AG04450 (cell line): ENCODE measurements at regions not wholly inside any gene's neighbourhood (a gene's known extent, or its start where the extent isn't known, plus 50 kb on each side); places are given as distances from the start of the nearest gene placed in this dataset.
"Not testable (repeated sequence)": the region's sequence is repeated elsewhere in the genome, so short reads cannot be mapped to it uniquely, and the experiment has no call there.

Experiments used
- CTCF ChIA-PET: fragments of 300-600, 350-600 bp; formaldehyde crosslinking; extraction: SDS; loops from one replicate; lab custom pipeline; 2022; ENCODE audit warnings: antibody characterized with exemption, inconsistent platforms; lab: Charles Lee
- POLR2A ChIA-PET: fragments of 350-600 bp; formaldehyde crosslinking; extraction: SDS; loops from one replicate; lab custom pipeline; 2021; ENCODE audit warnings: antibody characterized with exemption, inconsistent platforms; lab: Yijun Ruan, JAX
- DNase-seq: peaks from one replicate; pipeline ENCODE4 v3.0.0-alpha.2; 2011; ENCODE audit warnings: low read depth, low spot score
- H3K27ac ChIP-seq: one replicate; pipeline ENCODE4 v1.5.1; 2012; ENCODE audit warnings: low read depth, low read length, control low read depth
- H3K27me3 ChIP-seq: one replicate; pipeline ENCODE4 v1.6.0; 2012; ENCODE audit warnings: low read length; ENCODE audit not compliant: control insufficient read depth, insufficient read depth
- H3K4me3 ChIP-seq: 2 replicates; pipeline ENCODE4 v1.5.1; 2011; ENCODE audit warnings: mild to moderate bottlenecking, low read depth, low read length, control low read depth
- H3K9me3 ChIP-seq: 2 replicates; pipeline ENCODE4 v1.5.1; 2012; ENCODE audit warnings: low read length; ENCODE audit not compliant: control insufficient read depth, insufficient read depth
- CTCF ChIP-seq: IDR thresholded peaks from 2 replicates; pipeline ENCODE4 v1.5.1; 2011; ENCODE audit warnings: low read depth, low read length, control low read depth, inconsistent platforms

- H3K4me3 ChIP-seq, result no peak overlapping the region
- H3K27ac ChIP-seq, result no peak overlapping the region
- TF ChIP-seq CTCF, result no peak
- H3K9me3 ChIP-seq, result peaks cover 9% of the 10 kb centered on the region; the same call in 1 of the 2 replicates
- no peaks in the 10 kb centered on the region for H3K27me3 ChIP-seq
- DNase-seq, result no peak
- ChIA-PET POLR2A (no interaction called here), CTCF (no interaction called here)
These were observed 728.8 kb downstream of the TENT5A start for GRCh38 chr6:81023709-81024108.

DNA sequence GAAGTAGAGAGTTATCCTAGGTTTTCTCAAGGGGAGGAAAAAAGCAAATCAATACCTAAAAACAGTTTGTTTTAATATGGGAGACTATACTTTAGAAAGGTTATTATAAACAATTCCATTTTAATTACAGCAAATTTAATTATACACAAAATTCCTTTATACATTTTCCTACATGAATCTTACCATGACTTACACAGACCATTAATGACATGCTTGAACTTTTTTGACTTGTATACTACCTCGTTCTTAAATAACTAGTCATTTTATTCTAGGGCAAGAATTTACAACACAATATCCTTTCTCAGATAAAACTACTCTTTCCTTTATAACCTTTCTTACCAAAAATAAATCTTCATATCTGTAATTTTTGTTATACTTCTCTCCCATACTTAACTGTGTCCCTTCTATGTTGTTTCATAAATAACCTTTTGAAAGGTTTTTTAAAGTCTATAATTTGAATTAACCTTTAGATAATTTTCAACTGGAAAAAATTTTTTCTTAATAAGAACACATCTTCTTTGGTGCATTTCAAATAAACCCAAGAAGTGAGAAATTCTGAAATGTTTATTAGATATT lies 729.4 kb downstream of the TENT5A start:
- Histone ChIP-seq H3K27ac (no peak overlapping the region), H3K27me3 (no peaks in the 10 kb centered on the region), H3K4me3 (no peak overlapping the region), H3K9me3 (peaks cover 9% of the 10 kb centered on the region; the same call in 1 of the 2 replicates)
- ChIA-PET CTCF (no interaction called here), POLR2A (no interaction called here)
- TF ChIP-seq CTCF, result no peak
- no peak for DNase-seq

GRCh38 chr6:81017586-81017985 lies 734.9 kb downstream of the TENT5A start:
- H3K9me3 ChIP-seq, DNase-seq, CTCF ChIA-PET, H3K27me3 ChIP-seq, H3K4me3 ChIP-seq, POLR2A ChIA-PET, H3K27ac ChIP-seq: not testable (repeated sequence)

DNA sequence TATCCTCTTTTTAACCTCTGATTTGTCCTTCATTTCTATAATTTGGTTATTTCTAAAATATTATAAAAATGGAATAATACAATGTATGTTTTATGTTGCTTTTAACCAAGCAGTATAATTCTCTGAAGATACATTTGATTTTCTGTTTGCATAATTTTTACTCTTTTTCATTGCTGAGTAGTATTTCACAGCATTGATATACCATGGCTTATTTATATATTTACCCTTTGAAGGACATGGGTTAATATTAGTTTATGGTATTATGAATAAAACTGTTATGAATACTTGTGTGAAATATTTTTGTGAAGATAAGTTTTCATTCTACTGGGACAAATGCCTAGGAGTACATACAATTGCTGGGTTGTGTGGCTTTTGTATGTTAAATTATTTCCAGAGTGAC lies 748.6 kb downstream of the TENT5A start:
- Histone ChIP-seq H3K4me3 (no peak overlapping the region), H3K27ac (no peak overlapping the region), H3K9me3 (no peaks in the 10 kb centered on the region), H3K27me3 (no peaks in the 10 kb centered on the region)
- no peak for DNase-seq
- ChIA-PET CTCF (no interaction called here), POLR2A (no interaction called here)
- no peak for TF ChIP-seq CTCF

- Histone ChIP-seq H3K9me3 (no peaks in the 10 kb centered on the region), H3K27me3 (no peaks in the 10 kb centered on the region), H3K27ac (no peak overlapping the region), H3K4me3 (no peak overlapping the region)
- TF ChIP-seq CTCF, result no peak
- ChIA-PET CTCF (interaction anchor here (1.2 kb wide), 1 partner anchor 789 kb away, joined by 3 read pairs; no protein-coding TSS in a partner anchor), POLR2A (no interaction called here)
- no peak for DNase-seq
These were observed 749.3 kb downstream of the TENT5A start for GRCh38 chr6:81003156-81003555.
